GM18951 (cell line): ENCODE measurements at regions not wholly inside any gene's neighbourhood (a gene's known extent, or its start where the extent isn't known, plus 50 kb on each side); places are given as distances from the start of the nearest gene placed in this dataset.
"Not testable (repeated sequence)": the region's sequence is repeated elsewhere in the genome, so short reads cannot be mapped to it uniquely, and the experiment has no call there.

Source experiments
- POLR2A ChIP-seq: IDR thresholded peaks from 4 replicates; pipeline ENCODE4 v1.6.1; 2011; ENCODE audit warnings: mild to moderate bottlenecking; ENCODE audit not compliant: insufficient read length, insufficient read depth; ENCODE audit errors: extremely low read depth
- in situ Hi-C: fragments of 300-500 bp; cut with MboI; formaldehyde crosslinking; loops from one replicate; pipeline ENCODE4 v1.12.0; 2022; ENCODE audit warnings: low sequenced_read_pairs, mixed read lengths, inconsistent platforms; ENCODE audit not compliant: unreplicated experiment

DNA sequence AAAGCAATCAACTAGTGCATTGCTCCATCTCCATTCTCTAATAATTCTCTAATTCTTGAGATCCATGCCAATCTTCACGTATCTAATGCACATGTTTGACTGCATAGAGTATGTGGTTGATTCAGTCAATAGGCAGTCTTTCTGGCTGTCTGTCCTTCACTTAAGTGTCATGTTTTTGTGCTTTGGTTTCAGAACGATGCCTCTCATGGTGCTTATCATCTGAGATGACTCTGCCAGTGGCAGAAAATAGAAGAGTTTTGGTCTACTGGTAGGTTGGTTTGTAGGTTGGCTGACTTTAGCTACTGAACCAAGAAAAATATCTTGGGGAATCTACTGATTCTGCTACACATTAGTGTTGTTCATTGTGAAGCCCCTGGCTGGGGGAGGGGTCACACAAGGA is 364.2 kb downstream of the SFMBT2 start:
- in situ Hi-C loops, result no loop called here
- TF ChIP-seq POLR2A, result no peak

DNA sequence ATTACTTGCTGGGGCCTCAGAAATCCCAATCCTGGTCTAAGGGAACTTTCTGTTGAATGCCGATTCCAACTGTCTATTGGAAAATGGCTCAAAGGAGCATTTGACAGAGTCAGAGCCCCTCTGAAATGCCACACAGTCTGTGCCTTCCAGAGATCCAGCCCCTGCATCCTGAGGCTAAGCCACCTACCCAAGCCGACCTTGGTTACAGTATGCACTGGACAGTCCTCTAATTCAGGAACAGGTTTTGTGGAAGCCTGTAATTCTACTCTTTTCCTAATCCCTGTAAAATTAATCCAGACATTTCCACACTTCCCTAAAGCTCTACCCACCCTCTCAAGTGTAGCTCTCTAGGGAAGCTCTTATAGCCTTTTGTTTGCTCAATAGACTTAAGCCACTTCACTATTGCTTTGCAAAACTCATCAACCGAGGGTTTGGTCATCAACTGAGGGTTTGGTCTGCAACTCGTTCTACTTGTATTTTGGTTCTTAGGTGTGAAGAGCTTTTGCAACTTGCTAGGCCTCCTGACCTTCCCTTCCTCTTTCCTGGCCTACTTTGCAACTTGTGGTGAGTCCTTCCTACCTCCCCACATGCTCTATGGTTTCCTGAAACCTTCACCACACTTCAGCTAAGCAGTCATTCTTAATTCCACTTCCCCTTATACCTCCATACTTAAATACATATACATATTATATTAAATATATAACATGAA is 364.8 kb downstream of the SFMBT2 start:
- TF ChIP-seq POLR2A, result no peak
- in situ Hi-C loops, result no loop called here

DNA sequence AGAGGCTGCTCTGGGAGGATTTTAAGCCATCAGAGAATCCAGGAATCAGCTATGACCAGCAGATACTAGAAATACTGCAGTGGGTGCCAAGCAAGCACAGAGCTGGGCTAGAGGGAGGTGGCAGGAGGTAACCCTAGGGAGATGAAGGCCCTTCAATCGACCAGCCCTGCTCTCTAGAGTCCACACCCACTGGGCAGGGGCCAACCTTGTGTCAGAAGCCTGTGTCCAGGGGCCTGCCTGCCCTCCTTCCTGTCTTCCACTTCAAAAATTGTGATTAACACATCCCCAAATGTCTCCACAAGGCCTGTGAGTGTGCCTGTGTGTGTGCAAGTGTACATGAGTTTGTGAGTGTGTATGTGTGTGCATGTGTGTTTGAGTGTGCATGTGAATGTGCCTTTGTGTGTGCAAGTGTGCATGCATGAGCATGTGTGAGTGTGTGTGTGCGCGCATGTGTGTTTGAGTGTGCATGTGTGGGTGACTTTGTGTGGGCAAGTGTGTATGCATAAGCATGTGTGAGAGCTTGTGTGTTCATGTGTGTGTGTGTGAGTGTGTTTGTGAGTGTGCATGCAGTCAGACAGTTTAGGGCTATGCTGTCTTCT is 367.7 kb downstream of the SFMBT2 start:
- in situ Hi-C loops, result no loop called here
- TF ChIP-seq POLR2A, result no peak

DNA sequence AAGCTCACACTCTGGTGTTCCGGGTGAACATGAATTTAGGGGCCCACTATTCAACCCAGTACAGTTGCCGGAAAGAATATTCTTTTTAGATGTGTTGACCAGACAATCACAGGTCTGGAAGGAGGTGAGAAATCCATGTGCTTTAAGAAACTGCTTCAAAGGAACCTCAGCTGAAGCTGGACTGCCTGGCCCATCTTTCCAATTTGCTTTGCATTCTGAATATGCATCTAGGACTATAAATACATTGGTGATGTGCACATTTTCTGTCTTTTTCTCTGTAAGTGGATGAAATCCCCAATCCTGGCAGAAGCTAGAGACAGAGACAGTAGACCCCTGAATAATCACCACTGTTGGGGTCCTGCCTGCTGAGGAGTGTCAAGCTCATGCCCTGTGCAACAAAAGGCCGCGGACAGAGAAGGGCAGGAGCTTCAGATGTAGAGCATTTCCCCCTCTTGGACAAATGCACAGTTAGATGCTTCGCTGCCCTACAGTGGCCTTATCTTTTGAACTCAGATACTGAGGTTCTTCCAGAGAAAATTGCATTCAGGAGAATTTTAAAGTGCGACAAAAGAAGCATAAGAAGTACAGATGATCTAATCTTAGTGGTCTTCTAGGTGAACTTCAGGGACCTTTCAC is 368.3 kb downstream of the SFMBT2 start:
- no peak for TF ChIP-seq POLR2A
- in situ Hi-C loops, result no loop called here

DNA sequence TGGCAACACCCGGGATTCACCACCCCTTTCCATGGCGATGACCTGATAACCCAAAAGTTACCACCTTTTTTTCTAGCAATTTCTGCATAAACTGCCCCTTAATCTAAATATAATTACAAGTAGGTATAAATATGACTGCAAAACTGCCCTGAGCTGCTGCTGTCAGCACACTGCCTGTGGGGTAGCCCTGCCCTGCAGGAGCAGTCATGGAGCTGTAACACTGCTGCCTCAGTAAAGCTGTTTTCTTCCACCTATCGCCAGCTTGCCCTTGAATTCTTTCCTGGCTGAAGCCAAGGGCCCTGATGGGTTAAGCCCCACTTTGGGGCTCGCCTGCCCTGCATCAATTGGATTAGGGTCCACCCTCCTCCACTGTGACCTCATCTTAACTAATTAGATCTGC is 368.8 kb downstream of the SFMBT2 start:
- in situ Hi-C loops, result no loop called here
- TF ChIP-seq POLR2A, result no peak

DNA sequence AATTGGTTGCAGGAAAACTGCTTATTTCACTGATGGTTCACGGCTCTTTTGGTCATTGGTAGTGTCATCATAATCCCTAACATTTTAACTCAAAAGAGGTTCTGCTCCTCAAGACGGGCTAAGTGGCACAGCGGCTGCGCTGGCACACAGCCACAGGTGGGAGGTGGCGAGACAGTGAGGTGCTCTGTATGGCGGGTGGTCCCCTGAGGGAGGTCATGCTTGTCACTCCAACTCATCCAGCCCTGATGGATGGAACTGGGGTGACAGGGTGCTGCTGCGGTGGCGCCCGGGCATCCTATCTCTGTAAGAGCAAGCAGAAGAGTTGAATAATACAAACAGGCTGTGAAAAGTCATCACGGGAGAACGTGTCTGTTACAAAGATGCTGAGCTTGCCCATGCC is 370.2 kb downstream of the SFMBT2 start:
- in situ Hi-C loops, result no loop called here
- no peak for TF ChIP-seq POLR2A

DNA sequence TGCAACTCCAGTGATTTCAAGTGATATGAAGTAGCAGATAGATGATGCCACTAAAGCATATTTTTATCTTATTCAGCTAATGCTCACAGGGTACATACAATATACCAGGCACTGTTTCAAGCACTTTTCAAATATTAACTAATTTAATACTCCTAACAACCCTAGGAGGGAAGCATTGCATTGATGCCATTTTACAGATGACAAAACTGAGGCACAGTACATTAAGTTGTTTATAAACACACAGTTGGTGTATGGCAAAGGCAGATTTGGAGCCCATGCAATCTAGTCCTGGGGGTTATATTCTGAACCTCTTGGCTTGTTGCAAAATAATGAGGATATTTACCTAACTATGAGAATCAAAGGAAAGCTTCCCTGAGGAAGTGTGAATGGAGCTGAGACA is 371.0 kb downstream of the SFMBT2 start:
- in situ Hi-C loops, result no loop called here

DNA sequence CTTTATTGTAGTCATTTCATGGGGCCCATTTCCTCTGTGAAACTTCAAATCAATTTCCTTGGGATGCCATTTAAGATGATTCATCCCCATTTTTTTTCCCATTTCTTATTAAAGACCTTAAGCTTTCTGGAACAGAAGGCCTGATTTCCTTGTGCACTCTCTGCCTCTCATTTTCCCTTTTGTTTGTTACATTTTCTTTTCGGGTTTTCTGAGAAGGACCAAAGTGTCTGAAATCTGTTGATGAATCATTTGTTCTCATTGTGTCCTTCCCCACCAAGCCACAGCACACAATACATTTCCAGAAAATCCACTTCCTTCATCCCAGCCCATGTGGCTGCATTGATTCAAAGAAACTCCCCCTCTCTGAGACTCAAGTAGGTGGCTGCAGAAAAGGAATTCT is 372.4 kb downstream of the SFMBT2 start:
- no peak for TF ChIP-seq POLR2A
- in situ Hi-C loops, result no loop called here

More for the DNA sequence above, 371.0 kb downstream of the SFMBT2 start:
- TF ChIP-seq POLR2A, result no peak

DNA sequence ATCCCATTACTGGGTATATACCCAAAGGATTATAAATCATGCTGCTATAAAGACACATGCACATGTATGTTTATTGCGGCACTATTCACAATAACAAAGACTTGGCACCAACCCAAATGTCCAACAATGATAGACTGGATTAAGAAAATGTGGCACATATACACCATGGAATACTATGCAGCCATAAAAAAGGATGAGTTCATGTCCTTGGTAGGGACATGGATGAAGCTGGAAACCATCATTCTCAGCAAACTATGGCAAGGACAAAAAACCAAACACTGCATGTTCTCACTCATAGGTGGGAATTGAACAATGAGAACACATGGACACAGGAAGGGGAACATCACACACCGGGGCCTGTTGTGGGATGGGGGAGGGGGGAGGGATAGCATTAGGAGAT is 373.4 kb downstream of the SFMBT2 start:
- in situ Hi-C loops, result not testable (repeated sequence)

DNA sequence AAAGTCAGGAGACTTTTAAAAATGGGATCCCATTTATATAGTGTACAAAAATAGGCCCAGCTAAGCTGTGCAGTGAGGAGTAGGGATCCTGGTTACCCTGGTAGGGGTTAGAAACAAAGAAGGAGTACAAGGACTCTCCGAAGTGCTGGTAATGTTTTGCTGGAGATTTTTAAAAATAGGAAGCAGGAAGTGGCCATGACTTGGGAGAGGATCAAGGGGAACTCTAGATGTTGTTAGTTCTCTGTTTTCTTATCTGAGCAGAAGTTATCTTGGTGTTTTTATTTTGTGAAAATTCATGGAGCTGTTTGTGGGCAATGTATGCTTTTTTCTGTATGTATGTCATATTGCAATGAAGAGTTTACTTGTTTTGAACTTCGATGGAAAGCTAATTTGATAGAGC is 373.9 kb downstream of the SFMBT2 start:
- no peak for TF ChIP-seq POLR2A
- in situ Hi-C loops, result no loop called here

DNA sequence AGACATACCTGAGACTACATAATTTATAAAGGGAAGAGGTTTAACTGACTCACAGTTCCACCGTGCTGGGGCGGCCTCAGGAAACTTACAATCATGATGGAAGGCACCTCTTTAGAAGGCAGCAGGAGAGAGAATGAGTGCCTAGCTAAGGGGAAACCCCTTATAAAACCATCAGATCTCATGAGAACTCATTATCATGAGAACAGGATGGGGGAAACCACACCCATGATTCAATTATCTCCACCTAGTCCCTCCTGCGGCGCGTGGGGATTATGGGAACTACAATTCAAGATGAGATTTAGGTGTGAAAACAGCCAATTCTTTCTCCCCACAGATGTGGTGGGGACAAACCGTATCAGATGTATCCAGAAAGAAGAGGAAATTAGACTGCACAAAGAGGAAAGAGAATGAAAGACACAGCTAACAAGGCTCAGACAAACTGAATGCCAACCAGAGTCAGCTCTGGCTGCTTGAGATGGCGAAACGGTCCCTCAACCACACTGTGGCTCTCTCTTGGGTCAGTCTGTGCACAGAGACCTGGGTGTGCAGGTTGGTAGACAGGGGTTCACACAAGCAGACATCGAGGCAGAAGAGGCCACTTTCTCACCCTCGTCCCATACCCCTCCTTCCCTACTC is 375.6 kb downstream of the SFMBT2 start:
- no peak for TF ChIP-seq POLR2A
- in situ Hi-C loops, result no loop called here

DNA sequence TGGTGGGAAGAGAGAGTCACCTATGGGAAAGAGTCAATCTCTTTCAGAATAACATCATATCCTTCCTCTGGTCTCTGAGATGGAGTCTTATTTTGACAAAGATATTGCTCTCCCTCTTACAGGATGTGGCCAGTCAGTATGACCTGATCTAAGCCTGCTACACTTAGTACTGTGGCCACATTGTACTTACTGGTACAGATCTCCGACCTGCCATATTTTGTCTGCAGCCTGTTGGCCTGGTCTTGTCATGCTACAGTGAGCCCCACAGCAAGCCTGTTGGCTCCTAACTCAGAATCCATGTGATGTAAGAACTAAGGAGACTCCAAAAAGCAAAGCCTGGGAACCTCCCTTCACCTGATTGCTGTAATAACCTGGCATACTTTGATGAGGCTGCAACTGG is 377.8 kb downstream of the SFMBT2 start:
- in situ Hi-C loops, result no loop called here

DNA sequence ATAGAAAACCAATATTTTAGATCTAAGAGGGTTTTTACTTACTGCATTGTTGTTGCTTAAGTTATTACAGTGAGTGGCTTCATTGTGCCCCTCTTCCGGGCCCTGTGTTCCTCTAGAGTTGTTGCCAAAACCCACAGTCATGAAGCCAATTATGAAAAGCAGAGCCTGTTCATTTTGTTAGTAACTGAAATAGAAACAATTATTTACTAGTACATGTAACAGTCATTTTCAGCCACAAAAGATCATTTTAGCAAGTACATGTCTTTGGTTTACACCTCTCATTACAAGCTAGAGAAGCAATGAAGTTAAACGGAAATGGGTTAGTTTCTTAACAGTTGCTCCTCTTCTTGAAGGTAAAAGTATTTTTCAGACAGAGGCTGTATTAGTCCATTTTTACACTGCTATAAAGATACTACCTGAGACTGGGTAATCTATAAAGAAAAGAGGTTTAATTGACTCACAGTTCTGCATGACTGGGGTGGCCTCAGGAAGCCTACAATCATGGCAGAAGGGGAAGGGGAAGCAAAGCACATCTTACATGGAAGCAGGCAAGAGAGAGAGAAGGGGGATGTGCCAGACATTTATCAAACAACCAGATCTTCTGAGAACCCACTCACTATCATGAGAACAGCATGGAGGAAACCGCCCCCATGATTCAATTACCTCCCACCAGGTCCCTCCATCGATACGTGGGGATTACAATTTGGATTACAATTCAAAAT is 380.5 kb downstream of the SFMBT2 start:
- in situ Hi-C loops, result no loop called here

More for the DNA sequence above, 377.8 kb downstream of the SFMBT2 start:
- TF ChIP-seq POLR2A, result no peak

More for the DNA sequence above, 380.5 kb downstream of the SFMBT2 start:
- TF ChIP-seq POLR2A, result no peak
